CD4-positive, alpha-beta T cell treated with Interleukin-4 for 1 hour (primary cell): ENCODE measurements at regions not wholly inside any gene's neighbourhood (a gene's known extent, or its start where the extent isn't known, plus 50 kb on each side); places are given as distances from the start of the nearest gene placed in this dataset.

Source experiments
- DNase-seq, 2 donors: peaks; one replicate each; pipeline ENCODE4 v3.0.0-alpha.2; 2020 to 2022

- DNase-seq: no peak
Measured at GRCh38 chr22:18731075-18731666, 119.5 kb upstream of the RIMBP3 start.

GRCh38 chr22:18730410-18730809, 118.7 kb upstream of the RIMBP3 start:
- peak in 1 of 2 donors; percentile 28 for DNase-seq
